CD4-positive, alpha-beta T cell treated with Interleukin-4 for 1 hour (primary cell): ENCODE measurements at regions not wholly inside any gene's neighbourhood (a gene's known extent, or its start where the extent isn't known, plus 50 kb on each side); places are given as distances from the start of the nearest gene placed in this dataset.

Source experiments
- DNase-seq, 2 donors: peaks; one replicate each; pipeline ENCODE4 v3.0.0-alpha.2; 2020 to 2022

- DNase-seq = no peak
Observed at GRCh38 chr1:238242181-238242580, 351.5 kb upstream of the ZP4 start.

GRCh38 chr1:238241607-238242006, 350.9 kb upstream of the ZP4 start:
- no peak for DNase-seq

- DNase-seq = no peak
Observed at GRCh38 chr1:238239343-238239742, 348.6 kb upstream of the ZP4 start.

- DNase-seq = no peak
Observed at GRCh38 chr1:238233966-238234365, 343.2 kb upstream of the ZP4 start.

GRCh38 chr1:238232084-238232710, 341.5 kb upstream of the ZP4 start:
- DNase-seq = no peak

- DNase-seq = no peak
Observed at GRCh38 chr1:238226810-238227209, 336.1 kb upstream of the ZP4 start.

GRCh38 chr1:238223076-238223640, 332.4 kb upstream of the ZP4 start:
- no peak for DNase-seq

GRCh38 chr1:238221738-238222137, 331.0 kb upstream of the ZP4 start:
- no peak for DNase-seq

GRCh38 chr1:238214449-238214848, 323.7 kb upstream of the ZP4 start:
- no peak for DNase-seq

- DNase-seq = no peak
Observed at GRCh38 chr1:238205045-238205662, 314.4 kb upstream of the ZP4 start.

- DNase-seq = no peak
Observed at GRCh38 chr1:238201992-238202391, 311.3 kb upstream of the ZP4 start.

GRCh38 chr1:238199325-238199724, 308.6 kb upstream of the ZP4 start:
- no peak for DNase-seq

- DNase-seq = no peak
Observed at GRCh38 chr1:238196516-238196915, 305.8 kb upstream of the ZP4 start.

- DNase-seq = no peak
Observed at GRCh38 chr1:238191170-238191569, 300.4 kb upstream of the ZP4 start.

- DNase-seq = no peak
Observed at GRCh38 chr1:238187575-238187949, 296.8 kb upstream of the ZP4 start.

GRCh38 chr1:238186887-238187574, 296.3 kb upstream of the ZP4 start:
- DNase-seq = no peak

GRCh38 chr1:238177960-238178645, 287.4 kb upstream of the ZP4 start:
- no peak for DNase-seq

- DNase-seq = no peak
Observed at GRCh38 chr1:238177351-238177750, 286.6 kb upstream of the ZP4 start.

- no peak for DNase-seq
Observed at GRCh38 chr1:238176441-238176840, 285.7 kb upstream of the ZP4 start.

GRCh38 chr1:238171985-238172384, 281.3 kb upstream of the ZP4 start:
- no peak for DNase-seq

- DNase-seq = no peak
Observed at GRCh38 chr1:238161955-238162354, 271.2 kb upstream of the ZP4 start.

- no peak for DNase-seq
Observed at GRCh38 chr1:238153939-238154338, 263.2 kb upstream of the ZP4 start.

- DNase-seq = no peak
Observed at GRCh38 chr1:238153253-238153652, 262.5 kb upstream of the ZP4 start.

GRCh38 chr1:238152119-238152518, 261.4 kb upstream of the ZP4 start:
- no peak for DNase-seq
